HEK293 (cell line): ENCODE measurements at regions not wholly inside any gene's neighbourhood (a gene's known extent, or its start where the extent isn't known, plus 50 kb on each side); places are given as distances from the start of the nearest gene placed in this dataset.
"Not testable (repeated sequence)": the region's sequence is repeated elsewhere in the genome, so short reads cannot be mapped to it uniquely, and the experiment has no call there.

ENCODE experiments used
- CTCF ChIA-PET: fragments of 350-600 bp; formaldehyde crosslinking; extraction: SDS; loops from one replicate; lab custom pipeline; 2021; ENCODE audit warnings: antibody characterized with exemption; lab: Yijun Ruan, JAX
- POLR2A ChIA-PET: fragments of 300-600 bp; formaldehyde crosslinking; extraction: SDS; loops from one replicate; lab custom pipeline; 2020; ENCODE audit warnings: antibody characterized with exemption, inconsistent platforms; lab: Yijun Ruan, JAX
- H3K27ac ChIP-seq: fragments of 200-500 bp; sonication (Bioruptor generic); 2 replicates; pipeline ENCODE4 v1.5.1; 2014; ENCODE audit warnings: low read depth, low read length, control low read depth, inconsistent platforms; ENCODE audit errors: extremely low read depth
- H3K36me3 ChIP-seq, 2 experiments: fragments of 200-500 bp in 1 of 2; sonication (Bioruptor generic) in 1 of 2; 1 replicate in 1 of 2; 2 replicates in 1 of 2; pipeline ENCODE4 v1.5.1; 2014 to 2017; ENCODE audit warnings: inconsistent platforms in 2 of 2, low read length in 2 of 2; ENCODE audit not compliant: control insufficient read depth in 2 of 2, insufficient read depth in 1 of 2
- H3K4me1 ChIP-seq: fragments of 200-500 bp; sonication (Bioruptor generic); 2 replicates; pipeline ENCODE4 v1.5.1; 2014; ENCODE audit warnings: mild to moderate bottlenecking, low read length, inconsistent platforms; ENCODE audit not compliant: control insufficient read depth, insufficient read depth
- H3K4me3 ChIP-seq: 2 replicates; pipeline ENCODE4 v1.5.1; 2011; ENCODE audit warnings: low read depth, mild to moderate bottlenecking, control low read depth, low read length, moderate library complexity
- H3K9me3 ChIP-seq: fragments of 200-500 bp; sonication (Bioruptor generic); 2 replicates; pipeline ENCODE4 v1.5.1; 2014; ENCODE audit warnings: low read depth, low read length, inconsistent platforms; ENCODE audit not compliant: control insufficient read depth, insufficient read depth
- YY2 ChIP-seq: fragments of 450-650 bp; formaldehyde crosslinking; IDR thresholded peaks from 2 replicates; pipeline ENCODE4 v1.5.1; 2016; ENCODE audit warnings: missing biosample characterization, missing genetic modification characterization
- ZFP41 ChIP-seq: fragments of 450-650 bp; formaldehyde crosslinking; IDR thresholded peaks from 2 replicates; pipeline ENCODE4 v1.5.1; 2016; ENCODE audit warnings: missing biosample characterization, missing genetic modification characterization, borderline replicate concordance
- ZNF341 ChIP-seq: fragments of 450-650 bp; formaldehyde crosslinking; IDR thresholded peaks from 2 replicates; pipeline ENCODE4; 2016; ENCODE audit warnings: low read depth, missing biosample characterization, missing genetic modification characterization
- ZNF362 ChIP-seq: fragments of 450-650 bp; formaldehyde crosslinking; IDR thresholded peaks from 2 replicates; pipeline ENCODE4 v1.5.1; 2016; ENCODE audit warnings: missing biosample characterization, missing genetic modification characterization
- ZNF544 ChIP-seq: fragments of 450-650 bp; formaldehyde crosslinking; IDR thresholded peaks from 2 replicates; pipeline ENCODE4 v1.5.0; 2017; ENCODE audit warnings: missing biosample characterization, missing genetic modification characterization
- ZNF555 ChIP-seq: fragments of 450-650 bp; formaldehyde crosslinking; conservative IDR thresholded peaks from 2 replicates; pipeline ENCODE4 v1.5.1; 2017; ENCODE audit warnings: missing biosample characterization, mild to moderate bottlenecking, missing genetic modification characterization, inconsistent platforms
- ZNF639 ChIP-seq: fragments of 450-650 bp; formaldehyde crosslinking; IDR thresholded peaks from 2 replicates; pipeline ENCODE4 v1.5.1; 2016; ENCODE audit warnings: missing biosample characterization, missing genetic modification characterization
- ZNF76 ChIP-seq: fragments of 450-650 bp; formaldehyde crosslinking; IDR thresholded peaks from 2 replicates; pipeline ENCODE4; 2016; ENCODE audit warnings: low read depth, missing biosample characterization, missing genetic modification characterization, borderline replicate concordance
- ZNF837 ChIP-seq: fragments of 450-650 bp; formaldehyde crosslinking; IDR thresholded peaks from 2 replicates; pipeline ENCODE4 v1.5.1; 2016; ENCODE audit warnings: missing biosample characterization, missing genetic modification characterization

- no peak for TF ChIP-seq ZFP41
- TF ChIP-seq ZNF341 (tag by site-specific recombination): no peak
- TF ChIP-seq ZNF555 (tag by site-specific recombination): no peak
- TF ChIP-seq ZNF76 (tag by site-specific recombination): no peak
- no peak for TF ChIP-seq ZNF544 (tag by site-specific recombination)
- TF ChIP-seq ZNF362 (tag by site-specific recombination): no peak
- no peak for TF ChIP-seq ZNF837 (tag by site-specific recombination)
- no peak for TF ChIP-seq YY2 (tag by site-specific recombination)
- TF ChIP-seq, all 188 proteins: peak for 0
These were observed 102.1 kb upstream of the KLF8 start (continued) for GRCh38 chrX:56130031-56130430.

GRCh38 chrX:56130436-56130835, 101.7 kb upstream of the KLF8 start:
- POLR2A ChIA-PET: no interaction called here
- Histone ChIP-seq H3K27ac (no peak overlapping the region), H3K36me3 (no peaks in the 10 kb centered on the region), H3K4me3 (no peak overlapping the region), H3K4me1 (no peaks in the 10 kb centered on the region), H3K9me3 (no peaks in the 10 kb centered on the region)
- no peak for TF ChIP-seq ZNF639 (tag by site-specific recombination)
- CTCF ChIA-PET: no interaction called here

- POLR2A ChIA-PET: not testable (repeated sequence)
These were observed 68.0 kb upstream of the KLF8 start for GRCh38 chrX:56164135-56164534.

More at GRCh38 chrX:56164135-56164534, 68.0 kb upstream of the KLF8 start:
- H3K4me1 ChIP-seq, H3K9me3 ChIP-seq, CTCF ChIA-PET, H3K27ac ChIP-seq, H3K4me3 ChIP-seq, H3K36me3 ChIP-seq: not testable (repeated sequence)
